BLaER1 (cell line): ENCODE measurements at regions not wholly inside any gene's neighbourhood (a gene's known extent, or its start where the extent isn't known, plus 50 kb on each side); places are given as distances from the start of the nearest gene placed in this dataset.
"Not testable (repeated sequence)": the region's sequence is repeated elsewhere in the genome, so short reads cannot be mapped to it uniquely, and the experiment has no call there.

Source experiments
- H3K27ac ChIP-seq: shearing (Covaris generic); formaldehyde crosslinking; 2 replicates; pipeline ENCODE4 v1.8.1; 2022
- H3K27me3 ChIP-seq: shearing (Covaris generic); formaldehyde crosslinking; 2 replicates; pipeline ENCODE4 v1.8.1; 2022
- H3K36me3 ChIP-seq: shearing (Covaris generic); formaldehyde crosslinking; 2 replicates; pipeline ENCODE4 v1.8.1; 2022
- H3K4me1 ChIP-seq: shearing (Covaris generic); formaldehyde crosslinking; 2 replicates; pipeline ENCODE4 v1.8.1; 2022
- H3K4me2 ChIP-seq: shearing (Covaris generic); formaldehyde crosslinking; 2 replicates; pipeline ENCODE4 v1.8.1; 2022
- H3K4me3 ChIP-seq: shearing (Covaris generic); formaldehyde crosslinking; 2 replicates; pipeline ENCODE4 v1.8.1; 2022
- H3K9ac ChIP-seq: shearing (Covaris generic); formaldehyde crosslinking; 2 replicates; pipeline ENCODE4 v1.8.1; 2022
- H3K9me3 ChIP-seq: shearing (Covaris generic); formaldehyde crosslinking; 2 replicates; pipeline ENCODE4 v1.8.1; 2022
- H4K20me1 ChIP-seq: shearing (Covaris generic); formaldehyde crosslinking; 2 replicates; pipeline ENCODE4 v1.8.1; 2022
- Cebpa-rat ChIP-seq: shearing (Covaris generic); IDR thresholded peaks from 2 replicates; pipeline ENCODE4 v1.8.1; 2022

DNA sequence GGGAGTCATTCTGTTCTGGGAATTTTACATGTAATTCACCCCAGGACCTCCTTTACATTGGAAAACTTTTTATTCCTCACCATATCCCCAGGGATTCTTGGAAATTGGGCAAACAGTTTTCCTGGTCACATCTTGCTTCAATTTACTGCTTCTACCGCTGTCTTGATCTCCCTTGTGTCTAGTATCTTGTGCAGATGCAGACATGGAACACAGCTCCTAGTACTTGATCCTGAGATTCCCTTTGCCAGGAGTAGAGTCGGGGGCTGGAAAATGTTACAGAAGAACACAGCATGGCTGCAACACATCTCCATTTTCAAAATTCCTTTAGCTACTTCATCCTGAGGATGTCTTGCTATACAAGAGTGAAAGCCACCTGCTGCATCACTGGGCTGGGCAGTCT, 472.8 kb downstream of the PLCL1 start:
- H3K27ac ChIP-seq: no peak overlapping the region
- no peak overlapping the region for H3K9ac ChIP-seq
- H3K27me3 ChIP-seq: no peaks in the 10 kb centered on the region
- no peaks in the 10 kb centered on the region for H4K20me1 ChIP-seq
- TF ChIP-seq Cebpa-rat: no peak
- no peak overlapping the region for H3K4me3 ChIP-seq
- no peaks in the 10 kb centered on the region for H3K9me3 ChIP-seq
- H3K4me1 ChIP-seq: no peaks in the 10 kb centered on the region
- no peaks in the 10 kb centered on the region for H3K36me3 ChIP-seq
- H3K4me2 ChIP-seq: no peak overlapping the region

DNA sequence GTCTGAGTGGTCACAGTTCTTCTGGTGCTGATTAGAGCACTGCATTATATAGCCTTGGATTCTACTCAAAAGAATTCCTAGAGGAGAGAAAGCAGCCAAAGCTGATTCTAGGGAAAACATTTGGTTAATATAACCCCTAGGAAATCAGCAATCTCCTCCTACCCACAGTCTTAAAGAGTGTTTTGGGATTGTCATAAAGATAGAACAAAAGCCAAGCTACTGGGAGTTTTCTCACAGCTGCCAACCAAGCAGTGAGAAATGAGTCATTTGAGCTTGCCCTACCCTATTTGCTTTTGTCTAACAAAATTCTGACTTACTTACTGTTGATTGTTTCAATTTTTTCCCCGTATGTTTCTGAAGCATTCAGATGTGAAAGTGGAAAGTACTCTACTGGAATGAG, 469.3 kb downstream of the PLCL1 start:
- no peaks in the 10 kb centered on the region for H3K4me1 ChIP-seq
- no peaks in the 10 kb centered on the region for H4K20me1 ChIP-seq
- no peak overlapping the region for H3K9ac ChIP-seq
- H3K9me3 ChIP-seq: no peaks in the 10 kb centered on the region
- H3K36me3 ChIP-seq: no peaks in the 10 kb centered on the region
- no peak overlapping the region for H3K4me2 ChIP-seq
- no peaks in the 10 kb centered on the region for H3K27me3 ChIP-seq
- no peak for TF ChIP-seq Cebpa-rat
- no peak overlapping the region for H3K4me3 ChIP-seq
- no peak overlapping the region for H3K27ac ChIP-seq

DNA sequence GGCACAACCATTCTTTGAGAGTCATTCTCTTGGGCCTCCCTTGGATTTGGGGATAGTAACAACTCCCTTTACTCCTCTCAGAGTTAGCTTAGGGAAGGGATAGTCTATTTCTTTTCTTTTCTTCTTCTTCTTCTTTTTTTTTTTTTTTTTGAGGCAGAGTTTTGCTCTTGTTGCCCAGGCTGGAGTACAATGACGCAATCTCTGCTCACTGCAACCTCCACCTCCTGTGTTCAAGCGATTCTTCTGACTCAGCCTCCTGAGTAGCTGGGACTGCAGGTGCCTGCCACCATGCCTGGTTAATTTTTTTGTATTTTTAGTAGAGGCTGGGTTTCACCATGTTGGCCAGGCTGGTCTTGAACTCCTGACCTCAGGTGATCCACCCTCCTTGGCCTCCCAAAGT, 465.8 kb downstream of the PLCL1 start:
- H4K20me1 ChIP-seq, H3K27me3 ChIP-seq, H3K4me1 ChIP-seq, H3K9ac ChIP-seq, H3K27ac ChIP-seq, H3K36me3 ChIP-seq, H3K4me2 ChIP-seq, H3K4me3 ChIP-seq, H3K9me3 ChIP-seq: not testable (repeated sequence)

DNA sequence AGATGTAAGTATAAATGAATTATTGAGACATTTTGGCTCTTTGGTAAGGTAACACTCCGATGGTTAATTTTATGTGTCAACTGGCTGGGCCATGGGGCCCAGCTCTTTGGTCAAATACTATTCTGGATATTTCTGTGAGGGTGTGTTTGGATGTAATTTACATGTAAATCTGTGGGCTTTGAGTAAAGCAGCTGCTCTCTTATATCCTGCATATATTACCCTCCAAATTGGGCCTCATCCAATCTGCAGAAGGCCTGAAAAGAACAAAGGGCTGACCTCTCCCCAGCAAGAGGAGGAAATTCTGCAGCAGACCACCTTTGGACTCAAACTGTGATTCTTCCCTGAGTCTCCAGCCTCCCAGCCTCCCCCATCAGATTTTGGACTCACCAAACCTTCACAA, 464.1 kb downstream of the PLCL1 start:
- H3K36me3 ChIP-seq: no peaks in the 10 kb centered on the region
- no peak for TF ChIP-seq Cebpa-rat
- H3K27ac ChIP-seq: no peak overlapping the region
- no peak overlapping the region for H3K4me3 ChIP-seq
- no peak overlapping the region for H3K4me2 ChIP-seq
- H3K9ac ChIP-seq: no peak overlapping the region
- H4K20me1 ChIP-seq: no peaks in the 10 kb centered on the region
- no peaks in the 10 kb centered on the region for H3K9me3 ChIP-seq
- H3K27me3 ChIP-seq: no peaks in the 10 kb centered on the region
- no peaks in the 10 kb centered on the region for H3K4me1 ChIP-seq

DNA sequence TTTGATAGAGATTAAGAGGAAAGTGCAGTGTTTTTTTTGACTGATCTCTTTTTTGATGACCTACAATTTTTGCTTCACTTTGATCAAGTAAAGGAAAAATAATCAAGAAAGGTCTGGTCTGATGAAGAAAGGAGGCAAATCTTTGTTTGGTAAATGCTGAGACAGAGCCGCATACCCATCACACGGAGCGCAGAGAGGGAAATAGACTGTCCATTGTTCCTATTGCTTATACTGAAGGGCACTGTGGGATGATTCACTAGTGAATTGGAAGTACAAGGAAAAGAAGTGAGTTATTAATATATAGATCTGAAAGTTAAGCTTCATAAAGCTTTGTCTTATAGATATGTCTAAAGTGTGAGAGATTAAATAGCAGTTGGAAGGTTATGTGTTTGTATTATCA, 455.1 kb downstream of the PLCL1 start:
- Histone ChIP-seq H3K4me3 (no peak overlapping the region), H3K4me1 (no peaks in the 10 kb centered on the region), H4K20me1 (no peaks in the 10 kb centered on the region), H3K9me3 (no peaks in the 10 kb centered on the region), H3K27me3 (no peaks in the 10 kb centered on the region), H3K9ac (no peak overlapping the region), H3K36me3 (no peaks in the 10 kb centered on the region), H3K4me2 (no peak overlapping the region), H3K27ac (no peak overlapping the region)
- TF ChIP-seq Cebpa-rat: no peak

DNA sequence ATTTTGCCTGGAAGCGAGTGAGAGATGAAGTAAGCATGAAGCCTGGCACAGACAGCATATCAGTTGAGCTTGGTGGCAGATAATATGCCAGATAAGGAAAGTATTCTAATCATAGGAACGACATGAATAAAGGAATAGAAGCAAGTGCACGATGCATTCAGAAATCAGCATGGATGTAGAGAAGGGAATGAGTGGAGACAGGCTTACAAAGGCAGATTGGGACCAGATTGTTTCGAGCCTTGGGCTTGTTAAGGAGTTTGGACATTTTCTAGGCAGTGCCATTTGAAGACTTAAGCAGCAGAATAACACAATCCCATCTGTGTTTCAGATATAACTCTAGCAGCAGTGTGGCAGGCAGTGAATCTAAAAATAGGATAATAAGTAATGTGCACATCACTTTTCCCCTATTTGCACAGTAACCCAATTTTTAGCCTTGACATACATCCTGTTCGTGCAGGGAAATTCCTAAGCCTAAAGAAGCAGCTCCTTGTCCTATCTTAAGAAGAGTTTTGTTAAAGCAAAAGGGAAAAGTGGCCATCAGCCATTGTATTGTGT, 450.2 kb downstream of the PLCL1 start:
- no peak overlapping the region for H3K9ac ChIP-seq
- no peaks in the 10 kb centered on the region for H4K20me1 ChIP-seq
- H3K9me3 ChIP-seq: no peaks in the 10 kb centered on the region
- no peaks in the 10 kb centered on the region for H3K36me3 ChIP-seq
- H3K4me1 ChIP-seq: no peaks in the 10 kb centered on the region
- no peak overlapping the region for H3K4me2 ChIP-seq
- no peaks in the 10 kb centered on the region for H3K27me3 ChIP-seq
- no peak overlapping the region for H3K4me3 ChIP-seq
- no peak for TF ChIP-seq Cebpa-rat
- no peak overlapping the region for H3K27ac ChIP-seq

DNA sequence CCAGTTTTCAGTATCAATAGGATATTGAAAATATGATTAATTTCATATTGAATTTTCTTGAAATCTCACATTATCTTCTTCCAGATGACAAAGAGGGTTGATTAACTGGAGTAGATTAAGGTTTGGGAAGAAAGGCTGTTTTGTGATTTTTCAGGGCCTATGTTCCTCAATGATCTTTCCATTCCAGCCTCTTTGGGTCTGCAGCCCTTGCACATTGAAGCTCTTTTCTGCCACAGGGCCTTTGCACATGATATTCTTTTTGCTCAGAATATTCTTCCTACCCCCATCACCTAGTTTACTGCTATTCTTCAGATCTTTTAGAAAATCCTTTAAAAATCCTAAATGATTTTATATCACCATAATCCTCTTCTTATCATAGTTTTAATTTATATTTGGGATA, 449.6 kb downstream of the PLCL1 start:
- H3K27me3 ChIP-seq: no peaks in the 10 kb centered on the region

DNA sequence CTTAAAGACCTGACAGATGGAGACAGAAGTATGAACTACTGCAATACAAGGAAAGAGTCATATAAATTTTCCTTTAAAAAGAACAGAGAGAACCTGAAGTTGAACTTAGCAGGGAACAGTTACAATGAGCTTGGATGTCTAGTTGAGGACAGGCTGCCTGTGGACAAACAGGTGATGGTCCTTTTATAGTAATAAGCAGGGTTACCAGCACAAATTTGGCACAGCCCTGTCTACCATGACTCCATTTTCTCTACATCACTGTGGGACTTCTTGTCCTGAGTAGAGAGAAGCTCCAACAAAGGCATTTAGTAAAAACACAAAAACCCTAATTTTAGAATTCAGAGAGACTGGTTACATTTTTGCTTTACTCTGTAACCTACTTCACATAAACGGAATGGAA, 448.1 kb downstream of the PLCL1 start:
- no peak for TF ChIP-seq Cebpa-rat
- no peak overlapping the region for H3K27ac ChIP-seq

More for the DNA sequence above, 449.6 kb downstream of the PLCL1 start:
- TF ChIP-seq Cebpa-rat: no peak
- no peak overlapping the region for H3K27ac ChIP-seq
- H4K20me1 ChIP-seq: no peaks in the 10 kb centered on the region
- H3K36me3 ChIP-seq: no peaks in the 10 kb centered on the region
- no peak overlapping the region for H3K9ac ChIP-seq
- H3K4me2 ChIP-seq: no peak overlapping the region
- no peak overlapping the region for H3K4me3 ChIP-seq
- no peaks in the 10 kb centered on the region for H3K9me3 ChIP-seq
- no peaks in the 10 kb centered on the region for H3K4me1 ChIP-seq

DNA sequence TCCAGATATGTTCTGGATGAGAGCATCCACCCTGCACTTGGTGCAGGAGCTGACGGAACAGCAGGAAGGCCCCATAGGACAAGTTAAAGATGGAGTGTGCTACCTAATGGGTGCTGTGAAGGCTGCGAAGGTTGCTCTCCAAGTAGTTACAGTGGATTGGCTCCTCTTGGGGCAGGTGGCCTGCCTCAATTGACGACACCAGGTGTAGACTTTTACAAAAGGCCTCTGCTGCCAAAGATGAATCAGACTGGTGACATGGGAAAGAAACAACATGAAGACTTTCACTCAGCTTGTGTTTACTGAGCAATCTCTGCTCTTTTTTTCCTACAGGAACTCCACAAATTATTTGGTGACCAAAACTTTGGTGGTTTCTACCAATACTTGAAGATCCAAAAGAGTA, 437.7 kb downstream of the PLCL1 start:
- no peak for TF ChIP-seq Cebpa-rat
- Histone ChIP-seq H3K4me3 (no peak overlapping the region), H3K9me3 (no peaks in the 10 kb centered on the region), H3K9ac (no peak overlapping the region), H4K20me1 (no peaks in the 10 kb centered on the region), H3K4me2 (no peak overlapping the region), H3K36me3 (no peaks in the 10 kb centered on the region), H3K27ac (no peak overlapping the region), H3K27me3 (no peaks in the 10 kb centered on the region), H3K4me1 (no peaks in the 10 kb centered on the region)

More for the DNA sequence above, 448.1 kb downstream of the PLCL1 start:
- H4K20me1 ChIP-seq: no peaks in the 10 kb centered on the region
- H3K9me3 ChIP-seq: no peaks in the 10 kb centered on the region
- H3K4me3 ChIP-seq: no peak overlapping the region
- no peaks in the 10 kb centered on the region for H3K27me3 ChIP-seq
- H3K4me1 ChIP-seq: no peaks in the 10 kb centered on the region
- H3K4me2 ChIP-seq: no peak overlapping the region
- H3K36me3 ChIP-seq: no peaks in the 10 kb centered on the region
- no peak overlapping the region for H3K9ac ChIP-seq

DNA sequence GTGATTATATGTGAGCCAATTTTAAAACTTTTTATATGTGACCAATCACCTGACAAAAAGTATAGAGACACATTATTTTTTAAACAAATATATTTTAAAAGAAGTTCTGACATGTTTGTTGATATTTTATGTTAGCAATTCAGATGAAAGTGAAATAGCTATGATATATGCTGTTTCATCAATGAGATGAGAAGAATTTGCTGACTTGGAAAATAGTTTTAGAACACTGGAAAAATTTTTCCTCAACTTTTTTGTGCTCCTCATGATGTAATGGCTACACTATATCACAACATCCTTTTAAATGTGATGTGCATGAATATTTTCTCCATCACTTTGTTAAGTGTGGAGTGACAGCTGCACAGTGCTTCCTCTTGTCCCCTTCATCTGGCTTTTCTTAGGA, 434.0 kb downstream of the PLCL1 start:
- Histone ChIP-seq H4K20me1 (no peaks in the 10 kb centered on the region), H3K9ac (no peak overlapping the region), H3K27me3 (no peaks in the 10 kb centered on the region), H3K27ac (no peak overlapping the region), H3K4me2 (no peak overlapping the region), H3K36me3 (no peaks in the 10 kb centered on the region), H3K4me1 (no peaks in the 10 kb centered on the region), H3K4me3 (no peak overlapping the region), H3K9me3 (no peaks in the 10 kb centered on the region)
- no peak for TF ChIP-seq Cebpa-rat

DNA sequence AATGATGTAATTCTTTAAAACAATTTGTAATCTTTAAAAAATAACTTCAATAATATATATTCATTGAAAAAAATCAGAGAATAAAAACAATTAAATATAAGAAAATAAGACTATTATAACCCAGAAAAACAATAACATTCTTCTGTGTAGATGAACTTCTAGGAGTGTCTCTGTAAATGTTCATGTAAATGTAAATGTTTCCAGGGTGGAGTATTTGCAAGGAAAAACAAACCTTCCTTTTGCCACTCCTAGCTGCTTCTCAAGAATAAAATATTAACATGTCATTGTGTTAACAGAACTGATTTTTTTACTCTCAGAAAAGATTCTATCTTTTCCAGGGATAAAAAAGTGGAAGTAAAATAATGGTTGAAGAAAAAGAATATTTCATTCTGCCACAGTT, 431.9 kb downstream of the PLCL1 start:
- H3K27me3 ChIP-seq: no peaks in the 10 kb centered on the region
- no peaks in the 10 kb centered on the region for H4K20me1 ChIP-seq
- no peaks in the 10 kb centered on the region for H3K4me1 ChIP-seq
- no peak overlapping the region for H3K4me2 ChIP-seq
- H3K4me3 ChIP-seq: no peak overlapping the region
- no peak overlapping the region for H3K9ac ChIP-seq
- no peaks in the 10 kb centered on the region for H3K9me3 ChIP-seq
- TF ChIP-seq Cebpa-rat: no peak
- no peaks in the 10 kb centered on the region for H3K36me3 ChIP-seq
- H3K27ac ChIP-seq: no peak overlapping the region
